VCaP (cell line): ENCODE measurements at regions not wholly inside any gene's neighbourhood (a gene's known extent, or its start where the extent isn't known, plus 50 kb on each side); places are given as distances from the start of the nearest gene placed in this dataset.

Experiments used
- H3K27ac ChIP-seq: fragments of 450-650 bp; 2 replicates; pipeline ENCODE4 v1.5.1; 2017
- TF ChIP-seq, protein P1 (sequence below): fragments of 450-650 bp; conservative IDR thresholded peaks from 2 replicates; pipeline ENCODE4 v1.5.1; 2017; ENCODE audit warnings: mild to moderate bottlenecking, moderate library complexity

DNA sequence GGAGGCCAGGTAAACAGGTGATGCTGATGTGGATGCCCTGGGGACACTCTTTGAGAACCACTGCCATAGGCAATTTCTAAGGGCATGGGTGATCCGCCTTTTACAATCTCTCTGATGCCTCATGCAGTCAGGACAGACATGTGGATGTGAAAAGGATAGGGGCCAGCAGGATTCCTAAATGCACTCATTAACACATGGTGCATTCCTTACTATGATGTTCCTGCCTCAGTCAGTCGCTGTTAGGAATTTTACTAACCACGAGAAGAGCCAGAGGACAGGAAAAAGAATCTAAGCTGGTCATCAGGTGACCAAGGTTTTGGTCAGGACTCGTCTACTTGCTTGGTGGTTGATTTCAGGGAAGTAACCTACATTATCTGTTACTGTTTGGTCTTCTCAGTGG is 191.0 kb downstream of the ARL4C start:
- H3K27ac ChIP-seq: no peak overlapping the region
- TF ChIP-seq, protein P1, sequence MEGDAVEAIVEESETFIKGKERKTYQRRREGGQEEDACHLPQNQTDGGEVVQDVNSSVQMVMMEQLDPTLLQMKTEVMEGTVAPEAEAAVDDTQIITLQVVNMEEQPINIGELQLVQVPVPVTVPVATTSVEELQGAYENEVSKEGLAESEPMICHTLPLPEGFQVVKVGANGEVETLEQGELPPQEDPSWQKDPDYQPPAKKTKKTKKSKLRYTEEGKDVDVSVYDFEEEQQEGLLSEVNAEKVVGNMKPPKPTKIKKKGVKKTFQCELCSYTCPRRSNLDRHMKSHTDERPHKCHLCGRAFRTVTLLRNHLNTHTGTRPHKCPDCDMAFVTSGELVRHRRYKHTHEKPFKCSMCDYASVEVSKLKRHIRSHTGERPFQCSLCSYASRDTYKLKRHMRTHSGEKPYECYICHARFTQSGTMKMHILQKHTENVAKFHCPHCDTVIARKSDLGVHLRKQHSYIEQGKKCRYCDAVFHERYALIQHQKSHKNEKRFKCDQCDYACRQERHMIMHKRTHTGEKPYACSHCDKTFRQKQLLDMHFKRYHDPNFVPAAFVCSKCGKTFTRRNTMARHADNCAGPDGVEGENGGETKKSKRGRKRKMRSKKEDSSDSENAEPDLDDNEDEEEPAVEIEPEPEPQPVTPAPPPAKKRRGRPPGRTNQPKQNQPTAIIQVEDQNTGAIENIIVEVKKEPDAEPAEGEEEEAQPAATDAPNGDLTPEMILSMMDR: no peak

DNA sequence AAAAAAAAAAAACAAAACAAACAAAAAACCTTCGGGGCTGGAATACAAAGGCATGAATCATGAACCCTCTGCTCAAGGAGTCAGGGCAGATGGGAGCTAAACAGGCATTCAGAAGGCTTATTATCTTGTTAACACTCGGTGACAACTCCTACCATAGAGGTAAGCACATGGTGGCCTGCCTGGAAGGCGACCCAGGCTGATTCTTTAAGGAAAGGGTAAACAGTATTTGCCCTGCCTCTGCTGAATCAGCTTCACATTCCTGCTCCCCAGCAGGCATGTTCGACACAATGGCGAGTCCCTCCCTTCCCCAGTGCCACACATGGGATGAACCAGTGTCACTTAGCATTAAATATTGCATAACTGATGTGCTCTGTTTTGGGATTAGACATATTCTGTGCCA is 191.9 kb downstream of the ARL4C start:
- TF ChIP-seq, protein P1: no peak
- H3K27ac ChIP-seq: no peak overlapping the region

DNA sequence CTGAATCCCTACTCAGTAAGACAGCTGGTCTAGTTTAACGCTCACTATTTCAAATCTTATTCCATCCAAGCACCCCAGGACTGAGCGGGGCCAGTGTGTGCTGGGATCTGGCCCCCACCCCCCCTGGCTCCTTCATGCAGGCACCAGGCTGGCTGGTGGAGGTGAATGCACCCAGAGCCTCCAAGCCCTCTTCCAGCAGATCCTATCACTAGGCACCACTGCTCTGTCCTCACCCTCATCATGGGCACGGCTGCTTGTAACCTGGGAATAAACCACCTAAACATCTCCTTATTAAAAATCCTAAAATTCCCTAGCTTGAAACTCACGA is 194.3 kb downstream of the ARL4C start:
- TF ChIP-seq, protein P1: no peak
- H3K27ac ChIP-seq: no peak overlapping the region

DNA sequence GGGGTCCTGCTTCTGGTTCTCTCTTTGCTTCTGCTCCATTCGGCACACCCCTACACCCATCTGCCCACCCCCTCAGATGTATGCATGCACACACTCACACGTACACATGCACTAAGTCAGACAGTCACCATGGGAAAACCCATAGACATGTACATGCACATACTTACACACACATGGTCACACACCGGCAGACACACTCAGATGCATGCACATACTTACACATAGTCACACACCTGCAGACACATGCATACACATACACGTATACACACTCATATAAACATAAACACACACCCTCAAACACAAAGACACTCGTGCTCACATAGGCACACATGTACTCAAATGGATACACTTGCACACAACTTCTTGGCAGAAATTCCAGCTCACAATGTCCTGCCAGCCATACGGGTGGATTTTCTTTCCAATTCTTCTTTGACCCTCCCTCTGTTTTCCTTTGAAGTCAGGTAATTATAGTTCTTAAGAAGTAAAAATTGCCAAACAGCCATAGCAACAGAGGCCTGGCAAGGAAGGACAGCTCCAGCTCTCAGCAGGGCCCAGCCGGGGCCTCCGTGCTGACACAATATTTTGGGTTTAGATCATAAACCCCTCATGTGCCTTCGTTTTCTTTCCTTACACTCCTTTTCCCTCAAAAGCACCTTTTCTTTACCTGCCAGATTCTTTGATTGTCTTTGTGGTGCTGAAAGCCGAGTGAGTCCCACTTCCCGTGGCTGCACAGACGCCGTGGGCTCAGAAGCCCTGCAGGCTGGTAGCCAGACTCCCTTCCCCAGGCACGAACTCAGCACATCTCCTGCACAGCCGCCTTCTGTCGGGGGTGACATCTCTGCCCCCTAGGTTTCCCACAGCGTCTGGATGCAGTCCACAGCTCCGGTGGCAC is 195.7 kb downstream of the ARL4C start:
- peak overlapping the region; percentile 33; the same call in 1 of the 2 replicates for H3K27ac ChIP-seq
- TF ChIP-seq, protein P1: no peak

DNA sequence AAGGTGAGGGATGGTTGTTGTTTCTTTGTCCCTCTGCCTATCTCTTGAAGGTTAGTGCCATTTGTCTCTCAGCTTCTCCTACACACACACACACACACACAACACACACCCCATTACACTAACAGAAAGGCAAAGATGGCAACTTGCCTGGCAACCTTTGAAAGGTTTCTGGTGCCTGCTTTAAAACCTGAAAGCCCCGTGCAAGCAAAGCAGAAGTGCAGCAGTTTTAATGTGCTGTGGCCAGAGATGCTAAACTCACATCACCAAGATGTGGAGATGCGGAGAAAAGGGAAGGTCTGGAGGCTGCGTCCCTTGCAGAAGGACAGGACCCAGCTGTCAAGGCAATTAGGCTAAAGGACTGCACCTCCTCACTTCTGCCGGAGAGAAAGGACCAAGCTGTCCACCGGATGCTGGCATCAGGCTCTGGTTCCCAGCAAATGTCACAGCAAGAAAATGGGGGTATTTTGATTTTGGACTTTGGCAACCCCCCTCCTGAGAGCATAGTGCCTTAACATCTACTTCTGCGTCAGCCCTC is 196.4 kb downstream of the ARL4C start:
- TF ChIP-seq, protein P1: no peak
- H3K27ac ChIP-seq: peak overlapping the region; percentile 33; the same call in 1 of the 2 replicates

DNA sequence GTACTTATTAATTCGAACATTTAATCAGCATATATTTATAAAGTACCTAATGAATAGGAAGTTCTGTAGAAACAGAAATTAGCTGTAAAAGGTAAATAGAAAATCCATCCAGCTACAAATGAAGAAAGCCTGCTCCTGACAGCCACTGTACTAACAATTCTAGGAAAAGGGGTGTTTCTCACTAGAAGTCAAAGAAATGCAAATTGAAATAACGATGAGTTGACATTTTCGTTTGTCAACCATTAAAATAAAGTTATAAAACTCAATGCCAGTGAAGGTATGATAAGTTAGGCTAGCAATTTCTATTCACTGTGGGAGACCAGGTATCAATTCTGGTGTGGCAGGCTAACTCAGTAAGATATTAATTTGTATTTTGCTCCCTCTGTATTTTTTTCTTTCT is 198.0 kb downstream of the ARL4C start:
- TF ChIP-seq, protein P1: no peak
- no peak overlapping the region for H3K27ac ChIP-seq

DNA sequence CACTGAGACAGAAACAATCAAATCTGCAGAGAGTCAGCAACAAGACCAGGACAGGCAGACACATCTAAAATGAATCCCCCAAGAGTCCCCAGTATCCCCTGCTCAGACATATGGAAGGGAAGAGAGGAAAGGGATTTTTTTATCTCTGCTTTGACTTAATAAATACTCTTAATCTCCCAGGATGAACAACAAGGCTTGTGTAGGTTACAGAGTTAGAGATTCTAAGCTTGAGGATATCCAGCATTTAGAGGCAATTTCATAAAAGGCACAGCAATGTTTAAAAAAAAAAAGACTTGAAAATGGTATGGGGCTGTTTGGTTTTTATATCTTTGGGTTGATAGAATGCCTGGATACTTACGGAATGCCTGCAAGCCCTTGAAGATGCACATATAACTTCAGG is 199.9 kb downstream of the ARL4C start:
- H3K27ac ChIP-seq: no peak overlapping the region
- TF ChIP-seq, protein P1: no peak
